Stomach (tissue), 4 donors: ENCODE measurements at regions not wholly inside any gene's neighbourhood (a gene's known extent, or its start where the extent isn't known, plus 50 kb on each side); places are given as distances from the start of the nearest gene placed in this dataset.

Source experiments
- CTCF ChIP-seq, 7 experiments: fragments of 450-650 bp in 4 of 7; fragments of 200-600 bp in 3 of 7; sonication (generic) in 3 of 7; IDR thresholded peaks; one replicate each; pipeline ENCODE4 v1.5.1; 2016 to 2019; ENCODE audit warnings: antibody characterized with exemption in 7 of 7, control low read depth in 2 of 7, mild to moderate bottlenecking in 1 of 7
- EP300 ChIP-seq: sonication (generic); formaldehyde crosslinking; IDR thresholded peaks from one replicate; pipeline ENCODE4 v1.6.1; 2017; ENCODE audit warnings: antibody characterized with exemption
- POLR2AphosphoS5 ChIP-seq, 3 donors: sonication (generic); formaldehyde crosslinking; IDR thresholded peaks; one replicate each; pipeline ENCODE4 v1.6.1; 2016; ENCODE audit warnings: antibody characterized with exemption in 3 of 3

- no peak for TF ChIP-seq CTCF (IDR thresholded peaks at IDR 0.05)
- TF ChIP-seq POLR2AphosphoS5 (IDR thresholded peaks at IDR 0.05): no peak
- no peak for TF ChIP-seq EP300
Measured at GRCh38 chr2:145302886-145303285, 783.0 kb upstream of the ZEB2 start.
